ENCODE measurements at regions not wholly inside any gene's neighbourhood (a gene's known extent, or its start where the extent isn't known, plus 50 kb on each side); places are given as distances from the start of the nearest gene placed in this dataset.
"Not testable (repeated sequence)": the region's sequence is repeated elsewhere in the genome, so short reads cannot be mapped to it uniquely, and the experiment has no call there.

DNA sequence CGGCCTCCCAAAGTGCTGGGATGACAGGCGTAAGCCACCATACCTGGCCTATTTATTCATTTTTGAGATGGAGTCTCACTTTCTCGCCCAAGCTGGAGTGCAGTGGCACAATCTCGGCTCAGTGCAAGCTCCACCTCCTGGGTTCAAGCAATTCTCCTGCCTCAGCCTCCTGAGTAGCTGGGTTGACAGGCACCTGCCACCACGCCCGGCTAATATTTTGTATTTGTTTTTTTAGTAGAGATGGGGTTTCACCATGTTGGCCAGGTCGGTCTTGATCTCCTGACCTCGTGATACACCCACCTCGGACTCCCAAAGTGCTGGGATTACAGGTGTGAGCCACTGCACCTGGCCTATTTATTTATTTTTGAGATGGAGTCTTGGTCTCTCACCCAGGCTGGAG lies 141.6 kb upstream of the TPTE start:
- H2AK5ac ChIP-seq (ENCODE audit: low read depth, low read length); H3K56ac ChIP-seq (replicated peaks; ENCODE audit: insufficient read length, low read depth, low read length); H2BK12ac ChIP-seq (ENCODE audit: low read depth, low read length); H3K27ac ChIP-seq (ENCODE audit: low read depth, low read length); POLR2A ChIA-PET (ENCODE audit: partially characterized antibody); H4K8ac ChIP-seq (ENCODE audit: extremely low read depth, insufficient read depth, low read length); CTCF ChIA-PET (ENCODE audit: partially characterized antibody); H3K23ac ChIP-seq (ENCODE audit: insufficient read length); H2AFZ ChIP-seq (ENCODE audit: low read length); H3K79me2 ChIP-seq (ENCODE audit: control insufficient read depth in 1 of 2, insufficient read depth in 2 of 2, low read length in 2 of 2); H3K9ac ChIP-seq (replicated peaks in 1 of 4; ENCODE audit: extremely low read depth in 1 of 4, low read depth in 3 of 4, low read length in 3 of 4); H4K5ac ChIP-seq (ENCODE audit: insufficient read length, low read depth, low read length); H3K36me3 ChIP-seq (ENCODE audit: control insufficient read depth in 2 of 4, insufficient read depth in 4 of 4, low read length in 3 of 4); H4K91ac ChIP-seq (replicated peaks; ENCODE audit: insufficient read length, low read length); H2BK120ac ChIP-seq (replicated peaks; ENCODE audit: low read depth, low read length); H3K4me2 ChIP-seq (ENCODE audit: insufficient read depth in 1 of 2, low read depth in 2 of 2, low read length in 2 of 2); H3K14ac ChIP-seq (ENCODE audit: insufficient read length); H3K23me2 ChIP-seq (ENCODE audit: low read depth, low read length); H3K27me3 ChIP-seq (replicated peaks in 1 of 4; ENCODE audit: control insufficient read depth in 3 of 4, extremely low read depth in 1 of 4, insufficient read depth in 3 of 4, low read length in 3 of 4); H3K4me3 ChIP-seq (ENCODE audit: extremely low read depth in 1 of 4, insufficient read depth in 2 of 4, low read depth in 3 of 4, low read length in 4 of 4); H3K18ac ChIP-seq (ENCODE audit: extremely low read depth, low read length); H2BK15ac ChIP-seq (ENCODE audit: low read length); H3K79me1 ChIP-seq (ENCODE audit: low read depth, low read length); H4K20me1 ChIP-seq (replicated peaks in 1 of 2; ENCODE audit: control insufficient read depth in 1 of 2, insufficient read depth in 2 of 2, low read length in 2 of 2); FAIRE-seq; H3K4me1 ChIP-seq (replicated peaks in 1 of 4; ENCODE audit: control insufficient read depth in 3 of 4, insufficient read depth in 4 of 4, low read length in 3 of 4); H3K4ac ChIP-seq (replicated peaks; ENCODE audit: insufficient read length, low read depth, low read length); H2BK5ac ChIP-seq (ENCODE audit: low read depth, low read length); DNase-seq (ENCODE audit: low read depth in 1 of 2, low spot score in 2 of 2); H2BK20ac ChIP-seq (ENCODE audit: low read length): not testable (repeated sequence)
- peaks cover 66 to 91% of the 10 kb centered on the region in 2 experiments for H3K9me3 ChIP-seq (ENCODE audit: insufficient read depth in 2 of 2, low read depth in 1 of 2, low read length in 1 of 2)
- WGBS, 2 experiments (ENCODE audit: extremely low coverage in 1 of 2, insufficient coverage in 1 of 2, insufficient read length in 1 of 2, insufficient replicate concordance in 2 of 2, low coverage in 1 of 2, low lambda C conversion rate in 2 of 2, missing lambda C conversion rate in 1 of 2): 93% methylated on average over 9 of the region's 9 CpGs; no CpG with 5 or more reads in 1 of the 2 experiments

DNA sequence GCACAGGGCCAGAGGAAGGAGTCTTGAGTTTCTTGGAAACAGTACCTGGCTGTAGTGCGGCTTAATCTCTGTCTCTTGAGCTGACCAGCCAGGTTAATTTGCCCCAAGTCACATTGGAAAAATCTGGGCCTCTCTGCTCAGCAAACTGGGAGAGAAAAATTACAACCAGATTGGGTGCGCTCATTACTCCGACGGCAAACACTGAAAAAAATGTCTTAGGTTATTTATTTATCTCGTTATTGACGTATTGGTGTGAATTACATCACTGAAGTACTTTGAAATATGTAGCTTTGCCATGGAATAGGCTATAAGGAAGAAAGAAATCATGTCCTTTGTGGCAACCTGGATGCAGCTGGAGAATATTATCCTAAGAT lies 139.7 kb upstream of the TPTE start:
- H3K56ac ChIP-seq (replicated peaks; ENCODE audit: insufficient read length, low read depth, low read length); H3K4me2 ChIP-seq (ENCODE audit: insufficient read depth in 1 of 2, low read depth in 2 of 2, low read length in 2 of 2); H3K27me3 ChIP-seq (replicated peaks in 1 of 4; ENCODE audit: control insufficient read depth in 3 of 4, extremely low read depth in 1 of 4, insufficient read depth in 3 of 4, low read length in 3 of 4); H3K23ac ChIP-seq (ENCODE audit: insufficient read length); H2BK120ac ChIP-seq (replicated peaks; ENCODE audit: low read depth, low read length); H3K4ac ChIP-seq (replicated peaks; ENCODE audit: insufficient read length, low read depth, low read length); H2BK15ac ChIP-seq (ENCODE audit: low read length); FAIRE-seq; H3K23me2 ChIP-seq (ENCODE audit: low read depth, low read length); H3K14ac ChIP-seq (ENCODE audit: insufficient read length); H4K8ac ChIP-seq (ENCODE audit: extremely low read depth, insufficient read depth, low read length); H3K4me1 ChIP-seq (replicated peaks in 1 of 4; ENCODE audit: control insufficient read depth in 3 of 4, insufficient read depth in 4 of 4, low read length in 3 of 4); H2BK20ac ChIP-seq (ENCODE audit: low read length); DNase-seq (ENCODE audit: low read depth in 1 of 2, low spot score in 2 of 2); H3K36me3 ChIP-seq (ENCODE audit: control insufficient read depth in 2 of 4, insufficient read depth in 4 of 4, low read length in 3 of 4); H2BK12ac ChIP-seq (ENCODE audit: low read depth, low read length); H3K79me1 ChIP-seq (ENCODE audit: low read depth, low read length); H4K91ac ChIP-seq (replicated peaks; ENCODE audit: insufficient read length, low read length); H2BK5ac ChIP-seq (ENCODE audit: low read depth, low read length); H3K9ac ChIP-seq (replicated peaks in 1 of 4; ENCODE audit: extremely low read depth in 1 of 4, low read depth in 3 of 4, low read length in 3 of 4); H4K20me1 ChIP-seq (replicated peaks in 1 of 2; ENCODE audit: control insufficient read depth in 1 of 2, insufficient read depth in 2 of 2, low read length in 2 of 2); H2AK5ac ChIP-seq (ENCODE audit: low read depth, low read length); H3K4me3 ChIP-seq (ENCODE audit: extremely low read depth in 1 of 4, insufficient read depth in 2 of 4, low read depth in 3 of 4, low read length in 4 of 4); H4K5ac ChIP-seq (ENCODE audit: insufficient read length, low read depth, low read length); POLR2A ChIA-PET (ENCODE audit: partially characterized antibody); H3K27ac ChIP-seq (ENCODE audit: low read depth, low read length); H3K18ac ChIP-seq (ENCODE audit: extremely low read depth, low read length); CTCF ChIA-PET (ENCODE audit: partially characterized antibody); H3K79me2 ChIP-seq (ENCODE audit: control insufficient read depth in 1 of 2, insufficient read depth in 2 of 2, low read length in 2 of 2); H2AFZ ChIP-seq (ENCODE audit: low read length): not testable (repeated sequence)
- peaks cover 77 to 93% of the 10 kb centered on the region in 2 experiments for H3K9me3 ChIP-seq (ENCODE audit: insufficient read depth in 2 of 2, low read depth in 1 of 2, low read length in 1 of 2)
- 91% methylated on average over 6 of the region's 6 CpGs; no CpG with 5 or more reads in 1 of the 2 experiments for WGBS, 2 experiments (ENCODE audit: extremely low coverage in 1 of 2, insufficient coverage in 1 of 2, insufficient read length in 1 of 2, insufficient replicate concordance in 2 of 2, low coverage in 1 of 2, low lambda C conversion rate in 2 of 2, missing lambda C conversion rate in 1 of 2)

Data from H1 (cell line).